BLaER1 (cell line): ENCODE measurements at regions not wholly inside any gene's neighbourhood (a gene's known extent, or its start where the extent isn't known, plus 50 kb on each side); places are given as distances from the start of the nearest gene placed in this dataset.

Experiments used
- H3K27ac ChIP-seq: shearing (Covaris generic); formaldehyde crosslinking; 2 replicates; pipeline ENCODE4 v1.8.1; 2022
- H3K27me3 ChIP-seq: shearing (Covaris generic); formaldehyde crosslinking; 2 replicates; pipeline ENCODE4 v1.8.1; 2022
- H3K36me3 ChIP-seq: shearing (Covaris generic); formaldehyde crosslinking; 2 replicates; pipeline ENCODE4 v1.8.1; 2022
- H3K4me1 ChIP-seq: shearing (Covaris generic); formaldehyde crosslinking; 2 replicates; pipeline ENCODE4 v1.8.1; 2022
- H3K4me2 ChIP-seq: shearing (Covaris generic); formaldehyde crosslinking; 2 replicates; pipeline ENCODE4 v1.8.1; 2022
- H3K4me3 ChIP-seq: shearing (Covaris generic); formaldehyde crosslinking; 2 replicates; pipeline ENCODE4 v1.8.1; 2022
- H3K9ac ChIP-seq: shearing (Covaris generic); formaldehyde crosslinking; 2 replicates; pipeline ENCODE4 v1.8.1; 2022
- H3K9me3 ChIP-seq: shearing (Covaris generic); formaldehyde crosslinking; 2 replicates; pipeline ENCODE4 v1.8.1; 2022
- H4K20me1 ChIP-seq: shearing (Covaris generic); formaldehyde crosslinking; 2 replicates; pipeline ENCODE4 v1.8.1; 2022
- Cebpa-rat ChIP-seq: shearing (Covaris generic); IDR thresholded peaks from 2 replicates; pipeline ENCODE4 v1.8.1; 2022

DNA sequence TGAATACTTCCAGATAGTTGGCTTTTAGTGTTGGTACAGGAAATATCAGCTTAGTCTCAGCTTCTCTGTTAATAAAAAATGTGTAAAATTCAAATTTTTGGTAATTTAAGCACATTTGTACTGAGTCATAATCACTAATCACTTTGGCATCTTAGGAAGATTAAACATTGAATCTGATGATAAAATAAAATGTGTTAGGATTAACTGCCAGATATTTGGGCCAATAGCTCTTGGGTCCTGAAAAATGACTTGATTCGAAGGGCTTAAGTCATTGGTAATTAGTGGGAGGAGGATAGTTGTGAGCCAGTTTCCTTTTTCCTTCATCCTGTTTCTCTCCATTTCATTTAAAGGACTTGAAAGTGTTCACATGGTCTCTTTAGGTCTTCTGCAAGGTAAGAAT is 426.1 kb downstream of the RFPL4B start:
- no peak overlapping the region for H3K4me2 ChIP-seq
- no peak for TF ChIP-seq Cebpa-rat

DNA sequence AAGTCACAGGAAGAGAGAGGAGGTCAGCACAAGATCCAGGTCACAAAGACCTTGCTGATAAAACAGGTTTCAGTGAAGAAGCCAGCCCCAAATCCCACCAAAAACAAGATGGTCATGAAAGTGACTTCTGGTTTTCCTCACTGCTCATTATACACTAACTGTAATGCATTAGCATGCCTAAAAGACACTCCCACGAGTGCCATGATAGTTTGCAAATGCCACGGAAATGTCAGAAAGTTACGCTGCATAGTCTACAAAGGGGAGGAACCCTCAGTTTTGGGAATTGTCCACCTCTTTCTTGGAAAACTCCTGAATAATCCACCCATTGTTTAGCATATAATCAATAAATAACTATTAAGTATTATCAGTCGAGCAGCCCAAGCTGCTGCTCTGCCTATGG is 427.2 kb downstream of the RFPL4B start:
- H3K4me2 ChIP-seq: no peak overlapping the region
- no peaks in the 10 kb centered on the region for H3K4me1 ChIP-seq
- no peak overlapping the region for H3K4me3 ChIP-seq
- no peak for TF ChIP-seq Cebpa-rat
- H3K27ac ChIP-seq: no peak overlapping the region
- H3K27me3 ChIP-seq: no peaks in the 10 kb centered on the region
- H3K36me3 ChIP-seq: no peaks in the 10 kb centered on the region
- H3K9me3 ChIP-seq: no peaks in the 10 kb centered on the region
- H3K9ac ChIP-seq: no peak overlapping the region
- no peaks in the 10 kb centered on the region for H4K20me1 ChIP-seq

More for the DNA sequence above, 426.1 kb downstream of the RFPL4B start:
- Histone ChIP-seq H3K4me3 (no peak overlapping the region), H4K20me1 (no peaks in the 10 kb centered on the region), H3K27me3 (no peaks in the 10 kb centered on the region), H3K36me3 (no peaks in the 10 kb centered on the region), H3K4me1 (no peaks in the 10 kb centered on the region), H3K9ac (no peak overlapping the region), H3K27ac (no peak overlapping the region), H3K9me3 (0 out of 2 replicates have a peak, but pooled peaks cover 1% of the 10 kb centered on the region)

DNA sequence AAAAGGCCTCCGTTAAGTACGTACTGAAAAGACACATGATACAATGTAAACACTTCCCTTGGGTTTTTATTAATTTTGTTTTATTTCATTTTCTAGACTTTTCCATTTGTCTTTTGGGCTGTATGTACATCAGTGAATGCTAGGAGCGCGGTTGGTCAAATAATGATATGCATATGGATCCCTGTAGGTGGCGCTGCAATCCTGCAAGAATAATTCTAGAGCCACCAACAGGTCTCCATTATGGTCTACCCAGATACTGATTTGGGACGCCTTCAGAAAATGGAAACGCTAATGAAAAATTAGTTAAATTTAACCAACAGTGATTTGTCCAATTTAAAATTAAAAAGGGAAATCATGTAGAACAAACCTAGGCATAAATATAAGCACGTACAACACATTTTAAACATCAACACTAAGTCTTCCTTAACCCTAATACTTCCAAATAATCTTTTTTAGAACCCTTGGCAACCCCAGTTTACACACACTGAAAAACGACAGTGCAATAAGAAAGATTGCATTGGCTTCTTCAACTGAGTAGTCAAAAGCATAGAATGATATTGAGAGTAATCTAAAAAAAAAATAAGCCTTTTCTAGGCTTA is 433.5 kb downstream of the RFPL4B start:
- Histone ChIP-seq H3K27me3 (no peaks in the 10 kb centered on the region), H3K36me3 (no peaks in the 10 kb centered on the region), H3K27ac (no peak overlapping the region), H3K4me2 (no peak overlapping the region), H4K20me1 (no peaks in the 10 kb centered on the region), H3K9ac (no peak overlapping the region), H3K4me1 (no peaks in the 10 kb centered on the region), H3K4me3 (no peak overlapping the region), H3K9me3 (no peaks in the 10 kb centered on the region)
- TF ChIP-seq Cebpa-rat: no peak

DNA sequence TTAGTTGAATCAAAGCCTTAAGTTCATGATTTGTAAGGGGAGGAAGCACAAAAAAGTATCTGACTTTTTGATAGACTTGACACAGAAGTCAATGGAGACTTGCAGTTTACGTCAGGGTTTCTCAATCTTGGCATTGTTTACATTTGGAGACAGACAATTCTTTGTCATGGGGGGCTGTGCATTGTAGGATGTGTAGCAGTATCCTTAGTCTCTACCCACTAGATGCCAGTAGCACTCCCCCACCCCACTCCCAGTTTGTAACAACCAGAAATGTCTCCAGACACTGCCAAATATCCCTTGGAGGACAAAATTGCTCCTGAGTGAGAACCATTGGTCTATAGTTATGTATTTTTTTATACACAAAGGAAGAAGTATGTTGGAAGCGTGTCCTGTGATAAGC is 434.1 kb downstream of the RFPL4B start:
- no peak for TF ChIP-seq Cebpa-rat
- Histone ChIP-seq H4K20me1 (no peaks in the 10 kb centered on the region), H3K36me3 (no peaks in the 10 kb centered on the region), H3K4me2 (no peak overlapping the region), H3K27ac (no peak overlapping the region), H3K4me1 (no peaks in the 10 kb centered on the region), H3K9me3 (no peaks in the 10 kb centered on the region), H3K27me3 (no peaks in the 10 kb centered on the region), H3K4me3 (no peak overlapping the region), H3K9ac (no peak overlapping the region)

DNA sequence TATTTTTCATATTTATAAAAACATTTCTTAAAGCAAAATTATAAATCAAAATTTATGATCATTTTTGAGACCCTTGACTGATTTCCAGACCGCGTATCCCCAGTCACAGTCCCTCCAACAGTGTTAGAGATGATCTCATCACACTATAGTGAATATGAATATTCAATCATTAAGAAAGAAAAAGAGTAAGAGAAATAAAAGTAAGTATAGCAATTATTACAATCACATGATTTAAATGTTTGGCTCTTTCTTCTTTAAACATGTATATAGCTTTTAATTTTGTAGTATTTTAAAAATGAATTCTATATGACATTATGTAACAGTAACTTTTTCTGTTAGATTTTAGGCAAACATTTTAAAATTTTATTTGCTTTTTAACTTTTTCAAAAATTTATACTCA is 438.3 kb downstream of the RFPL4B start:
- H3K27me3 ChIP-seq: no peaks in the 10 kb centered on the region
- H4K20me1 ChIP-seq: no peaks in the 10 kb centered on the region
- no peak for TF ChIP-seq Cebpa-rat
- H3K36me3 ChIP-seq: no peaks in the 10 kb centered on the region
- no peaks in the 10 kb centered on the region for H3K9me3 ChIP-seq
- H3K4me3 ChIP-seq: no peak overlapping the region
- H3K9ac ChIP-seq: no peak overlapping the region
- H3K4me1 ChIP-seq: no peaks in the 10 kb centered on the region
- no peak overlapping the region for H3K27ac ChIP-seq
- H3K4me2 ChIP-seq: no peak overlapping the region

DNA sequence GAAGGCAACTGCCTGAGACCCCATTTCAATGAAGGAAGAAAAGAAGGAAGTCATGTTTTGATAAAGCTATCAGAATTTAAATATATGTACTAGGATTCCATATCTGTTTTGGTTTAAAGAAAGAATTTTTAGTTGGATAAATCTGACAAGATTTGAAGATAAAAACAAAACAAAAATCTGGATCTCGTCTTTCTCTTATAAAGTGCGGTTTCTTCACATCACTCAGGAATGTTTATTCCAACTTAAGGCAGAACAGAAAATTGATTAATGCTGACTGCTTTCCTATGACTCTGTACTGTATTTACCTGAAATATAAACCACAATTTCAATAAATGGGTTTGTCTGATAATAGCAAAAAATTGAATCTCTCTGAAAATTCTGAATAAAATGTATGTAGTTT is 439.7 kb downstream of the RFPL4B start:
- no peaks in the 10 kb centered on the region for H3K9me3 ChIP-seq
- no peak overlapping the region for H3K27ac ChIP-seq
- H4K20me1 ChIP-seq: no peaks in the 10 kb centered on the region
- no peaks in the 10 kb centered on the region for H3K36me3 ChIP-seq
- no peak for TF ChIP-seq Cebpa-rat
- H3K9ac ChIP-seq: no peak overlapping the region
- no peaks in the 10 kb centered on the region for H3K4me1 ChIP-seq
- H3K4me3 ChIP-seq: no peak overlapping the region
- no peak overlapping the region for H3K4me2 ChIP-seq
- H3K27me3 ChIP-seq: no peaks in the 10 kb centered on the region

DNA sequence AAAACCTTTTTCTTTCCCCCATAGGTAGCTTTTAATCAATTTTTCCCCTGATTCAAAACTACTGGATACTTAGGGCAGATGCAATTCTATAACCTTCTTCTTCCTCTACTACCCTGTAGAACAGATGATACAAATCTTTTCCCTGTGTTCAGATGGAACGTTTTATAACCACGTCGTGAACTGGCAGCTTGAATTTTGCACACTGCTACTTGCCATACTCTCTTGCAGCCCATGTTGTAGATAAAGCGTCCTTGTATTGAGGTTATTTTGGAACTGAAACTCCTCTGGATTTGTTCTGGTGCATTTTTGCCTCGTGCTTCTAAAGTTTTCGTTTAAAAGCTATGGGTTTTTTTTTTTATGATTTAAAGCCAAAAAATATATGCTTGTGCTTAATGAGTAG is 440.2 kb downstream of the RFPL4B start:
- no peak for TF ChIP-seq Cebpa-rat
- Histone ChIP-seq H4K20me1 (no peaks in the 10 kb centered on the region), H3K27ac (no peak overlapping the region), H3K27me3 (no peaks in the 10 kb centered on the region), H3K4me3 (no peak overlapping the region), H3K9me3 (no peaks in the 10 kb centered on the region), H3K4me1 (no peaks in the 10 kb centered on the region), H3K36me3 (no peaks in the 10 kb centered on the region), H3K9ac (no peak overlapping the region), H3K4me2 (no peak overlapping the region)

DNA sequence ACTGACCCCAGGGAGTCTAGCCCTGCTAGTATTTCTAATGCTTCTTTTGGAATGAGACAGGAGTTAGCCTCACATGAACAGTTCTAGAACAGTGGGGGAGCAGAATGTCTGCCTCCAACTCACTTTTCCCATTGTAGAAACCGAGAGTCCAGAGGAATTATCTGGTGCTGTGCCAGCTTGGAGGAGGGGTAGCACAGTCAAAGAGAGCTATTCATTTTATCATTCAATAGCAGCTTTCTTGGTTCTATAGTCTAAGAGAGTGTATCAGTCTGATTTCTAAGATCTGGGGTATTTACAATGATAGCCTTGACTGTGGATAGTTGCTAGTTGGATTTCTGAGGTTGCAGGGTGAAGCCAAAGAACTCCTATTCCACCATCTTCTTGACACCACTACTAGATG is 448.2 kb downstream of the RFPL4B start:
- H3K9me3 ChIP-seq: no peaks in the 10 kb centered on the region
- no peak overlapping the region for H3K4me3 ChIP-seq
- TF ChIP-seq Cebpa-rat: no peak
- H3K4me2 ChIP-seq: no peak overlapping the region
- no peaks in the 10 kb centered on the region for H4K20me1 ChIP-seq
- H3K9ac ChIP-seq: no peak overlapping the region
- H3K36me3 ChIP-seq: no peaks in the 10 kb centered on the region
- no peak overlapping the region for H3K27ac ChIP-seq
- no peaks in the 10 kb centered on the region for H3K27me3 ChIP-seq
- H3K4me1 ChIP-seq: no peaks in the 10 kb centered on the region

DNA sequence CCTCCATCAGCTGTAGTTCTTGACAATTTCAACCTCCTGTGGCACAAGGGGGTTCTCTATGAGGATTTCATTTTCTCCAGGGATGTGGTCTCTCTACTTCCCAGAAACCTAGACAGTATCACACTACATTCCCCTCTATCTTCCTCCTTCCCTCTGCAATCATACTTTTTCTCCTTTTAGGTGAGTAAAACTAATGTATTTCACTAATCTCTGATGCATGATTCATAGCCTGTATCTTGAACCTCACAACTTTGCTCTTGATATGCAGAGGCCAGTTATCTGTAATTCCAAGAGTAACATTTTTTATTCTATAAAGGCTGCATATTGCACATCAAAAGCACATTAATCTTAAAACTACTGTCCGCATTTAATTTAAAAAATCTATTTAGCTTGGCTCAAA is 449.6 kb downstream of the RFPL4B start:
- Histone ChIP-seq H4K20me1 (no peaks in the 10 kb centered on the region), H3K27me3 (no peaks in the 10 kb centered on the region), H3K4me2 (no peak overlapping the region), H3K4me3 (no peak overlapping the region), H3K36me3 (no peaks in the 10 kb centered on the region), H3K9me3 (no peaks in the 10 kb centered on the region), H3K9ac (no peak overlapping the region), H3K27ac (no peak overlapping the region), H3K4me1 (no peaks in the 10 kb centered on the region)
- no peak for TF ChIP-seq Cebpa-rat

DNA sequence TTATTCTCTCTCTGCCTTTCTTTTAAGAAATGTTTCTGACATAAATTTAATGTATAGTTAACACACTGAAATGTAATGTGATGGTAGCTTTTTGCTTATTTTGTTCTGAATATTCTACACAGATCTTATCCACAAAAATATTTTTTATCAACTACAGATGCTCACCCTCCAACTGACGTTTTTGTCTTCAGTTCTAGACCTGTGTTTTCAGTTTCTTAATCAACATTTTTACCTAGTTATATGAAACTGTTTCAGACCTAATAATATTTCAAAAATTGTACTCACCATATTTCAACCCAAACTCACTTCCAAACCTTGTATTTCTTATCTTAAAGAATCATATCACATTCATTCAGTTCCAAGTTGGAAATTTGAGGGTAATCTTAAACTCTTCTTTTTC is 452.8 kb downstream of the RFPL4B start:
- Histone ChIP-seq H3K27me3 (no peaks in the 10 kb centered on the region), H3K4me2 (no peak overlapping the region), H3K9me3 (no peaks in the 10 kb centered on the region), H4K20me1 (no peaks in the 10 kb centered on the region), H3K27ac (no peak overlapping the region), H3K36me3 (no peaks in the 10 kb centered on the region), H3K9ac (no peak overlapping the region), H3K4me1 (no peaks in the 10 kb centered on the region), H3K4me3 (no peak overlapping the region)
- no peak for TF ChIP-seq Cebpa-rat

DNA sequence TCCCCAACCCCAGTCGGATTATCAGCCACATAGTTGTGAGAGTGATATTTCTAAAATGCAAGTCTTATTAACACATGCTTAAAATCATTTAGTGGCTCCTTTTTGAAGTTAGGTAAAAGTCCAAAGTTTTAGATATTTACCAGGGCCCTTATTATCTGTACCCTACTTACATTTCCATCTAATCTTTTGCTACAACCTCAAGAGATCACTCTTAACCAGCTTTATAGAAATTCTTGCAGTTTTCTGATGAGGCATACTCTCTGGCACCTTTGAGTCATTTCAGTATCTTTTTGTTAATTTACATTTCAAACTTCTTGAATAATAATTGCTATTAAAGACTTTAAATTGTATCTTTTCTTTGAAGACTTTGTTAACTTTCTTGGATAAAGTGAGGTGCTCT is 453.3 kb downstream of the RFPL4B start:
- Histone ChIP-seq H4K20me1 (no peaks in the 10 kb centered on the region), H3K9ac (no peak overlapping the region), H3K4me2 (no peak overlapping the region), H3K9me3 (no peaks in the 10 kb centered on the region), H3K36me3 (no peaks in the 10 kb centered on the region), H3K4me3 (no peak overlapping the region), H3K27ac (no peak overlapping the region), H3K27me3 (no peaks in the 10 kb centered on the region), H3K4me1 (no peaks in the 10 kb centered on the region)
- TF ChIP-seq Cebpa-rat: no peak
